AG08395 (cell line): ENCODE measurements at regions not wholly inside any gene's neighbourhood (a gene's known extent, or its start where the extent isn't known, plus 50 kb on each side); places are given as distances from the start of the nearest gene placed in this dataset.

ENCODE experiments used
- DNase-seq: peaks from one replicate; pipeline ENCODE4 v3.0.0; 2012; ENCODE audit warnings: mixed read lengths, low spot score

GRCh38 chr1:237998581-237998980, 107.9 kb upstream of the ZP4 start:
- no peak for DNase-seq

GRCh38 chr1:237983496-237983895, 92.8 kb upstream of the ZP4 start:
- DNase-seq = no peak

- no peak for DNase-seq
These were observed 90.5 kb upstream of the ZP4 start for GRCh38 chr1:237981223-237981622.

GRCh38 chr1:237976331-237976730, 85.6 kb upstream of the ZP4 start:
- DNase-seq = no peak

GRCh38 chr1:237975903-237976302, 85.2 kb upstream of the ZP4 start:
- DNase-seq = no peak

GRCh38 chr1:237975376-237975775, 84.7 kb upstream of the ZP4 start:
- no peak for DNase-seq

- no peak for DNase-seq
These were observed 81.5 kb upstream of the ZP4 start for GRCh38 chr1:237972186-237972585.

GRCh38 chr1:237962985-237963384, 72.3 kb upstream of the ZP4 start:
- DNase-seq = no peak

- no peak for DNase-seq
These were observed 71.0 kb upstream of the ZP4 start for GRCh38 chr1:237961754-237962153.

- DNase-seq = no peak
These were observed 69.1 kb upstream of the ZP4 start for GRCh38 chr1:237959838-237960237.

- no peak for DNase-seq
These were observed 62.5 kb upstream of the ZP4 start for GRCh38 chr1:237953238-237953637.
